Gastroesophageal sphincter (tissue), 3 donors: ENCODE measurements at regions not wholly inside any gene's neighbourhood (a gene's known extent, or its start where the extent isn't known, plus 50 kb on each side); places are given as distances from the start of the nearest gene placed in this dataset.

ENCODE experiments used
- CTCF ChIP-seq, 4 experiments: fragments of 200-600 bp in 2 of 4; fragments of 450-650 bp in 2 of 4; sonication (generic) in 1 of 4; IDR thresholded peaks; one replicate each; pipeline ENCODE4 v1.5.1; 2017 to 2019; ENCODE audit warnings: antibody characterized with exemption in 4 of 4, mild to moderate bottlenecking in 2 of 4, moderate library complexity in 2 of 4
- EP300 ChIP-seq: sonication (generic); formaldehyde crosslinking; IDR thresholded peaks from one replicate; pipeline ENCODE4 v1.6.1; 2017; ENCODE audit warnings: antibody characterized with exemption, mild to moderate bottlenecking
- POLR2A ChIP-seq, 2 donors: fragments of 450-650 bp; IDR thresholded peaks; one replicate each; pipeline ENCODE4 v1.6.1; 2017; ENCODE audit warnings: antibody characterized with exemption in 2 of 2, mild to moderate bottlenecking in 2 of 2, moderate library complexity in 1 of 2
- POLR2AphosphoS5 ChIP-seq: sonication (generic); formaldehyde crosslinking; IDR thresholded peaks from one replicate; pipeline ENCODE4 v1.6.1; 2017; ENCODE audit warnings: antibody characterized with exemption

DNA sequence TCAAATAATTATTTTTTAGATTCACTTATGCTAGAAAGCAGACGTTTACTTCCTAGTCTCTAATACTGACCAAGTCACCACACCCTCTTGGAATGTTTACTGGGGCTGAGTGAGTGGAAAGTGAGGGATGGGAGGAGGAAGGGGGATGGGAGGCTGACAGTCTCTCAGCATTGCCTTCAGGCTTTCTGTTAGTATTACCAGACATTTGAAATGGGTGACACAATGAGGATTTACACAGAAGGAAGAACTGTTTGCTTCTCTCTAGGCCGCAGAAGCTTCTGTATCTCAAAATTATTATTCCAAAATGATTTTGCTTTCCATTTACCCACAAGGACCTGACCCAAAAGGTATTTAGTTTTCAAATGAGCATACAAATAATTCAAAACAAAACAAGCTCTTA, 232.8 kb upstream of the ZNF608 start:
- TF ChIP-seq POLR2A (IDR thresholded peaks at IDR 0.05) = no peak
- no peak for TF ChIP-seq CTCF (IDR thresholded peaks at IDR 0.05)
- TF ChIP-seq EP300 = no peak
- TF ChIP-seq POLR2AphosphoS5 = no peak
